ENCODE measurements at regions not wholly inside any gene's neighbourhood (a gene's known extent, or its start where the extent isn't known, plus 50 kb on each side); places are given as distances from the start of the nearest gene placed in this dataset.

GRCh38 chr9:81002242-81002641 lies 687.1 kb downstream of the TLE1 start:
- Histone ChIP-seq H2BK15ac (ENCODE audit: low read length) (no peak overlapping the region), H3K79me2 (ENCODE audit: control insufficient read depth in 1 of 2, insufficient read depth in 2 of 2, low read length in 2 of 2) (no peaks in the 10 kb centered on the region), H2BK5ac (ENCODE audit: low read depth, low read length) (no peak overlapping the region), H2BK120ac (replicated peaks; ENCODE audit: low read depth, low read length) (no peak overlapping the region), H4K20me1 (replicated peaks in 1 of 2; ENCODE audit: control insufficient read depth in 1 of 2, insufficient read depth in 2 of 2, low read length in 2 of 2) (no peaks in the 10 kb centered on the region), H3K4ac (replicated peaks; ENCODE audit: insufficient read length, low read depth, low read length) (no peak overlapping the region), H3K23ac (ENCODE audit: insufficient read length) (no peak overlapping the region), H4K5ac (ENCODE audit: insufficient read length, low read depth, low read length) (no peak overlapping the region), H2AK5ac (ENCODE audit: low read depth, low read length) (no peak overlapping the region), H3K14ac (ENCODE audit: insufficient read length) (no peak overlapping the region), H3K4me1 (replicated peaks in 1 of 4; ENCODE audit: control insufficient read depth in 3 of 4, insufficient read depth in 4 of 4, low read length in 3 of 4) (no peaks in the 10 kb centered on the region), H3K56ac (replicated peaks; ENCODE audit: insufficient read length, low read depth, low read length) (no peak overlapping the region), H3K4me3 (ENCODE audit: extremely low read depth in 1 of 4, insufficient read depth in 2 of 4, low read depth in 3 of 4, low read length in 4 of 4) (no peak overlapping the region), H3K23me2 (ENCODE audit: low read depth, low read length) (no peaks in the 10 kb centered on the region; the same call in 1 of the 2 replicates), H2BK20ac (ENCODE audit: low read length) (no peak overlapping the region), H3K36me3 (ENCODE audit: control insufficient read depth in 2 of 4, insufficient read depth in 4 of 4, low read length in 3 of 4) (no peaks in the 10 kb centered on the region), H3K9ac (replicated peaks in 1 of 4; ENCODE audit: extremely low read depth in 1 of 4, low read depth in 3 of 4, low read length in 3 of 4) (no peak overlapping the region), H4K91ac (replicated peaks; ENCODE audit: insufficient read length, low read length) (no peak overlapping the region), H3K9me3 (ENCODE audit: insufficient read depth in 2 of 2, low read depth in 1 of 2, low read length in 1 of 2) (no peaks in the 10 kb centered on the region; a peak in 1 of 4 replicates), H4K8ac (ENCODE audit: extremely low read depth, insufficient read depth, low read length) (no peak overlapping the region), H3K18ac (ENCODE audit: extremely low read depth, low read length) (no peak overlapping the region), H3K79me1 (ENCODE audit: low read depth, low read length) (no peaks in the 10 kb centered on the region), H2BK12ac (ENCODE audit: low read depth, low read length) (no peak overlapping the region), H2AFZ (ENCODE audit: low read length) (no peak overlapping the region), H3K4me2 (ENCODE audit: insufficient read depth in 1 of 2, low read depth in 2 of 2, low read length in 2 of 2) (no peak overlapping the region), H3K27ac (ENCODE audit: low read depth, low read length) (no peak overlapping the region), H3K27me3 (replicated peaks in 1 of 4; ENCODE audit: control insufficient read depth in 3 of 4, extremely low read depth in 1 of 4, insufficient read depth in 3 of 4, low read length in 3 of 4) (no peaks in the 10 kb centered on the region)
- POLR2A ChIA-PET (ENCODE audit: partially characterized antibody): no interaction called here
- WGBS, 2 experiments (ENCODE audit: extremely low coverage in 1 of 2, insufficient coverage in 1 of 2, insufficient read length in 1 of 2, insufficient replicate concordance in 2 of 2, low coverage in 1 of 2, low lambda C conversion rate in 2 of 2, missing lambda C conversion rate in 1 of 2): 81% methylated on average over 3 of the region's 3 CpGs; no CpG with 5 or more reads in 1 of the 2 experiments
- TF ChIP-seq RNF2 (IDR thresholded peaks at IDR 0.05; ENCODE audit: borderline replicate concordance, low read depth, low read length, missing control alignments, poor library complexity, severe bottlenecking): no peak
- no peak for TF ChIP-seq KDM5A (IDR thresholded peaks at IDR 0.05; ENCODE audit: low read length)
- no peak for TF ChIP-seq MAX (IDR thresholded peaks at IDR 0.05)
- no peak for TF ChIP-seq JUN (IDR thresholded peaks at IDR 0.05; ENCODE audit: low read depth, low read length)
- no peak for TF ChIP-seq EP300 (IDR thresholded peaks at IDR 0.05; ENCODE audit: borderline replicate concordance in 1 of 2, low read depth in 2 of 2, low read length in 2 of 2)
- FAIRE-seq: no peak
- CTCF ChIA-PET (ENCODE audit: partially characterized antibody): no interaction called here
- no peak for DNase-seq (ENCODE audit: low read depth in 1 of 2, low spot score in 2 of 2)
